Suprapubic skin (tissue), 4 donors: ENCODE measurements at regions not wholly inside any gene's neighbourhood (a gene's known extent, or its start where the extent isn't known, plus 50 kb on each side); places are given as distances from the start of the nearest gene placed in this dataset.
"Not testable (repeated sequence)": the region's sequence is repeated elsewhere in the genome, so short reads cannot be mapped to it uniquely, and the experiment has no call there.

Experiments used
- DNase-seq, 2 donors: peaks; one replicate each; pipeline ENCODE4 v3.0.0-alpha.2; 2019; ENCODE audit warnings: low spot score in 2 of 2
- H3K27ac ChIP-seq: fragments of 200-600 bp; sonication (generic); one replicate; pipeline ENCODE4 v1.5.1; 2019
- H3K27me3 ChIP-seq: fragments of 200-600 bp; sonication (generic); one replicate; pipeline ENCODE4 v1.5.1; 2019
- H3K36me3 ChIP-seq: fragments of 200-600 bp; sonication (generic); one replicate; pipeline ENCODE4 v1.5.1; 2019
- H3K4me1 ChIP-seq: fragments of 200-600 bp; sonication (generic); one replicate; pipeline ENCODE4 v1.5.1; 2019
- H3K4me3 ChIP-seq: fragments of 200-600 bp; sonication (generic); one replicate; pipeline ENCODE4 v1.5.1; 2019; ENCODE audit warnings: mild to moderate bottlenecking
- H3K9me3 ChIP-seq: fragments of 200-600 bp; sonication (generic); one replicate; pipeline ENCODE4 v1.5.1; 2019
- CTCF ChIP-seq, 2 donors: fragments of 200-600 bp in 1 of 2; fragments of 450-650 bp in 1 of 2; sonication (generic) in 1 of 2; IDR thresholded peaks; one replicate each; pipeline ENCODE4 v1.5.1; 2016 to 2019; ENCODE audit warnings: antibody characterized with exemption in 2 of 2, mild to moderate bottlenecking in 1 of 2, moderate library complexity in 1 of 2
- EP300 ChIP-seq: sonication (generic); formaldehyde crosslinking; IDR thresholded peaks from one replicate; pipeline ENCODE4 v1.6.1; 2017; ENCODE audit warnings: antibody characterized with exemption
- POLR2A ChIP-seq, 2 donors: fragments of 450-650 bp; IDR thresholded peaks; one replicate each; pipeline ENCODE4 v1.6.1; 2017; ENCODE audit warnings: antibody characterized with exemption in 2 of 2, mild to moderate bottlenecking in 2 of 2, moderate library complexity in 2 of 2
- POLR2AphosphoS5 ChIP-seq, 3 donors: sonication (generic); formaldehyde crosslinking; IDR thresholded peaks; one replicate each; pipeline ENCODE4 v1.6.1; 2017; ENCODE audit warnings: antibody characterized with exemption in 3 of 3
- WGBS: methylation state at CpG from one replicate; pipeline ENCODE4 v1.1.5; 2018; 5-methylcytosine and 5-hydroxymethylcytosine counted together

- no peaks in the 10 kb centered on the region for H3K27me3 ChIP-seq
- no peaks in the 10 kb centered on the region for H3K9me3 ChIP-seq
- H3K4me1 ChIP-seq = no peaks in the 10 kb centered on the region
- no peak overlapping the region for H3K27ac ChIP-seq
- DNase-seq = no peak
- TF ChIP-seq CTCF (IDR thresholded peaks at IDR 0.05) (no peak), POLR2AphosphoS5 (IDR thresholded peaks at IDR 0.05) (no peak), EP300 (no peak), POLR2A (IDR thresholded peaks at IDR 0.05) (no peak)
- no peak overlapping the region for H3K4me3 ChIP-seq
- 51% methylated on average over 2 of the region's 2 CpGs for WGBS
- H3K36me3 ChIP-seq = no peaks in the 10 kb centered on the region
Measured at GRCh38 chr10:76626386-76626785, 1011.2 kb downstream of the KCNMA1 start.

GRCh38 chr10:76624470-76624869, 1013.1 kb downstream of the KCNMA1 start:
- H3K4me3 ChIP-seq = no peak overlapping the region
- no peaks in the 10 kb centered on the region for H3K27me3 ChIP-seq
- H3K27ac ChIP-seq = no peak overlapping the region
- TF ChIP-seq EP300 (no peak), POLR2AphosphoS5 (IDR thresholded peaks at IDR 0.05) (no peak), CTCF (IDR thresholded peaks at IDR 0.05) (no peak), POLR2A (IDR thresholded peaks at IDR 0.05) (no peak)
- H3K9me3 ChIP-seq = no peaks in the 10 kb centered on the region
- DNase-seq = no peak
- H3K4me1 ChIP-seq = no peaks in the 10 kb centered on the region
- WGBS = 93% methylated on average over 6 of the region's 6 CpGs
- no peaks in the 10 kb centered on the region for H3K36me3 ChIP-seq

- Histone ChIP-seq H3K27me3 (no peaks in the 10 kb centered on the region), H3K4me1 (no peaks in the 10 kb centered on the region), H3K27ac (no peak overlapping the region), H3K4me3 (no peak overlapping the region), H3K9me3 (peaks cover 3% of the 10 kb centered on the region), H3K36me3 (no peaks in the 10 kb centered on the region)
- 29% methylated on average over 2 of the region's 2 CpGs for WGBS
- TF ChIP-seq EP300 = no peak
- no peak for TF ChIP-seq POLR2AphosphoS5 (IDR thresholded peaks at IDR 0.05)
- TF ChIP-seq POLR2A (IDR thresholded peaks at IDR 0.05) = no peak
- TF ChIP-seq CTCF (IDR thresholded peaks at IDR 0.05) = no peak
- no peak for DNase-seq
Measured at GRCh38 chr10:76621886-76622620, 1015.6 kb downstream of the KCNMA1 start.

- Histone ChIP-seq H3K4me3 (no peak overlapping the region), H3K4me1 (no peaks in the 10 kb centered on the region), H3K36me3 (no peaks in the 10 kb centered on the region), H3K27ac (no peak overlapping the region), H3K27me3 (no peaks in the 10 kb centered on the region), H3K9me3 (peaks cover 3% of the 10 kb centered on the region)
- no peak for DNase-seq
- TF ChIP-seq EP300 (no peak), CTCF (IDR thresholded peaks at IDR 0.05) (no peak), POLR2AphosphoS5 (IDR thresholded peaks at IDR 0.05) (no peak), POLR2A (IDR thresholded peaks at IDR 0.05) (no peak)
- 88% methylated on average over 1 of the region's 1 CpG for WGBS
Measured at GRCh38 chr10:76618641-76619040, 1019.0 kb downstream of the KCNMA1 start.

- Histone ChIP-seq H3K36me3 (no peaks in the 10 kb centered on the region), H3K4me3 (no peak overlapping the region), H3K9me3 (peaks cover 3% of the 10 kb centered on the region), H3K27me3 (no peaks in the 10 kb centered on the region), H3K27ac (no peak overlapping the region), H3K4me1 (no peaks in the 10 kb centered on the region)
- no peak for DNase-seq
- WGBS = 97% methylated on average over 2 of the region's 2 CpGs
- no peak for TF ChIP-seq POLR2AphosphoS5 (IDR thresholded peaks at IDR 0.05)
- no peak for TF ChIP-seq CTCF (IDR thresholded peaks at IDR 0.05)
- TF ChIP-seq EP300 = no peak
- no peak for TF ChIP-seq POLR2A (IDR thresholded peaks at IDR 0.05)
Measured at GRCh38 chr10:76618171-76618570, 1019.4 kb downstream of the KCNMA1 start.

GRCh38 chr10:76616666-76617065, 1020.9 kb downstream of the KCNMA1 start:
- DNase-seq, H3K27me3 ChIP-seq, H3K9me3 ChIP-seq, H3K4me1 ChIP-seq, H3K4me3 ChIP-seq, H3K36me3 ChIP-seq, H3K27ac ChIP-seq: not testable (repeated sequence)
